COR-L47 (cell line): ENCODE measurements at regions not wholly inside any gene's neighbourhood (a gene's known extent, or its start where the extent isn't known, plus 50 kb on each side); places are given as distances from the start of the nearest gene placed in this dataset.

Experiments used
- DNase-seq: peaks from one replicate; lab custom pipeline; 2025; lab: John Stamatoyannopoulos, UW

DNA sequence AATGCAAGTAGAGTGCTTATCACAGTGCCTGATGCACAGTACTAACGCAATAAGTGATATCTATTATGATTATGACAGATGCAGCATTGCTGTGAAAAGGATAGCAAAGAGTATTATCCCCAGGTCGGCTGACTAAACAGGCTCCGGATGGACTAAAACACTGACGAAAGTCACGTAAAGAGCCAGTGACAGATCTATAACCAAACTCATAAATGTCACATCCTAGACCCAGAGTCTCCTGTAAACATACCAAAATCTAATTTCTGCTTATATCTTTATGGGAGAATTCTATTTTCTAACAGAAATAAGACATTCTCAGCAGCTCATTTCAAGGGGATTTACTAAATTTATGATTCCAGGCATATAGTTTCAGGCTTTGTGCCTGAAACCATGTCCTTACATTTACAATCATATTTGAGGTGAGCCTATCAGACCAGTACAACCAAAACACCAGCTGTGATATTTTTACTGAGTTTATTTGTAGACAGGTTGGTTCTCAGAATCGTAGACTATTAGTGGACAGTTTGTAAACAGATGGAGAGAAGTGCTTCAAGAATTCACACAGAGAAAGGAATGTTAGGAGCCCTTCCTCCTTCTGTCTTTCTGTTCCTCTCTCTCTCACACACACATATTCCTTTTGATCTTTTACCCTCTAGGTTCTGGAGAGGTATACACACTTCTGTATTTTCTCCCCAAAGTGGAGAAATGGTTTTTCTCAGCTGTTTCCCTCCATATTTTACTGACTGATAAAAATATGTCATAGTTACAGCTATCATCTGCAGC lies 52.4 kb upstream of the WDR26 start:
- no peak for DNase-seq

DNA sequence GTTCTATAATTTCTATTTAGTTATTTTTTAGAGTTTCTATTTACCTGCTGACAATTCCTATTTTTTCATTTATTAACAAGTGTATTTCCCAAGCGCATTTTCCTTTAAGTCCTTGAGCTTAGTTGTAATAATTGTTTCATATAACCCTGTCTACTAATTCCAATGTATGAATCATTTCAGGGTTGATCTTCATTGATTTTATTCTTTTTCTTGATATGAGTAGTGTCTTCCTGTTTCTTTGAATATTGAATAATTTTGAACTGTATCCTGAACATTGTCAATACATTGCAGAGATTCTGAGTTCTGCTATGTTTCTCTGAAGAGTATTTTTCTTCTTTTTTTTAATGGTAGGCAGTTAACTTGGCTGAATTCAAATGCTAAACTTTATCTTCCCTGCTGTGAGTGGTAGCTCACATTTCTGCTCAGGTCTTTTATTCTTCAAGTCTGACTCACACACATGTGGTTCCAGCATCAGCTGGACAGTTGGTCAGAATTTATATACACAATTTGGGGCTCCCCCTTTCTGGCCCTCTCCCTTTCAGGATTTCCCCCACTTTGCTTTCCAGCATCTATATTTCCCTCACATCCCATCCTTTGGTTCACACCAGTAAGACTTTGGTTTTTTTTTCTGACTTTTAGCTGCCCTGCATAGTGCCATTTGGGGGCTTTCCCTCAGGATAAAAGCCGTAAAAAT lies 54.4 kb upstream of the WDR26 start:
- no peak for DNase-seq

DNA sequence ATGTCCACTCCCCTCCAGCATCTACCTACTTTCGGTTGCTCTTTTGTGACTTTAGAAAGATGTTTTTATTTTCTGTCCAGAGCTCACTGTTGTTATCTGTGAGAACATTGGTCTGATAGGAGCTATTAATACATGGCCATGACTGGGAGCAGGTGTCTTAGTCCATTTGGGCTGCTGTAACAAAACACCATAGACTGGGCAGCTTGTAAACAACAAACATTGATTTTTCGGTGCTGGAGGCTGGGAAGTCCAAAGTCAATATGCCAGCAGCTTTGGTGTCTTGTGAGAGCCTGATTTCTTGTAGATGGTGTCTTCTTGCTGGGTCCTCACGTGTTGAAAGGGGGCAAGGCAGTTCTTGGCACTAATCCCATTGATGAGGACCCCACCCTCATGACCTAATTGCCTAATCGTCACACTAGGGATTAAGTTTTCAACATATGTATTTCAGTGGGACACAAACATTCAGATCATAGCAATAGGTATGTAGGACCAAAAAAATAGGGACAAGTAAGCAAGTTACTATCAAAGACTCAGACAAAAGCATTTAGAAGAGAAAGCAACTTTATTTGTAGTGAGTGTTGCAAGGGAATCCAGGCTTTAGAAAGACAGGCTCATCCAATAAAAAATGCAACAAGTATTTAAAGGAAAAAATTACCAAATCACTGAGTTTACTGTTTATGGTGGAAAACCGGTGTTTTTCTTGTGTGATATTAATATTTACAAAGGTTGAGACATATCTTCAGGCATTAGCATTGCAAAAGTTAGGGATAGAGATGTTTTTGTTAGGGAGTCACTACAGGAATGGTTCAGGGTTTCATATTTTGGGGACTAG lies 55.2 kb upstream of the WDR26 start:
- DNase-seq, result no peak

DNA sequence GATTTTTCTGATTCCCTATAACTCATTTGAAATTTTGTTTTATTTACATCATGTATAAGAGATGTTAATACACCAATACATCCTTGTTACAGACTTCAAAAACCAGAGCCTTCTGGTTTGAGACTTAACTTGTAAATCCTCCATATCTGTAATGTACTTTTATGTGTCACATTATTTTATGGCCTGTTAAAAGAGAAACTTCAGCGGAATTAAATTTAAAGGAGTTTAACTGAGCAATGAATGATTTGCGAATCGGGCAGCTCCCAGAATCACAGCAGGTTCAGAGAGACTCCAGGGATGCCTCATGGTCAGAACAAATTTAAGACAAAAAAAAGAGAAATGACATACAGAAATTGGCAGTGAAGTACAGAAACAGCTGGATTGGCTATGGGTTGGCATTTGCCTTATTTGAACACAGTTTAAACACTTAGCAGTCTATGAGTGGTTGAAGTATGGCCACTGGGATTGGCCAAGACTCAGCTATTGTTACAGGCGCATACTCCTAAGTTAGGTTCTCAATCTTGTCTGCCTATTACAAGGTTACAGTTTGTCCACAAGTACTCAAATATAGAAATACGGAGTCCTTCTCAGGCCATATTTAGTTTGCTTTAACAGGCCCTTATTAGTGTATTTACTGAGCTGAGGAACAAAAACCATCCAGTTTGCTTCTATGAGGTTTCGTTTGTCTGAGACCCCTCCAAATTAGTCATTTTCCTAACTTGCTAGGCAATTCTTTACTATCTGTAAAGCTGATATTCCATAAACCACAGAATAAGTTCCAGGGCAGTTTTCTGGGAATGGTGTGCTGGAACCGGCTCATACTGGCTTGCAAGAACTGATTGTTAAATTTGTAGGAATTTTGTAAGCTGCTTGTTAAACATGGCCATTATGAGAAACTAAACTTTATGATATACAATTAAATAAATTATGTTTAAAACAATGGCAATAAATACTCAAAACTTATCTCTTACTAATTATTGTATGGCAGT lies 56.2 kb upstream of the WDR26 start:
- no peak for DNase-seq

DNA sequence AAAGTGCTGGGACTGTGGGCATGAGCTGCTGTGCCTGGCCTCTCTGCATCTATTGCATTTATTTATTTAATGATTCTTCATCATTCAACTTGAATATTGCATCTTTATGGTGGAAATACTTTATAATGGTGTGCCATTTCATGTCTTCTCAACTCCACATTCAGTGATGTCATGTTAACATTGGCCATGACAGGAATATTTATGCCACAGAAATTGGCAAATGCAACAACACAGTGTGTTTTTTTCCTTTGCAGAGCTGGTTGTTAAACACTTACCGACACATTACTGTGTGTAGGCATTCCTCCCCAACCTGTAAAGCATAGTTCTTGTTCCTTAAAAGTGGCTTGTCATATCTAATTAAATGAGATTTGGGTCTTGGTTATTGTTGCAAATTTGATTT lies 57.4 kb upstream of the WDR26 start:
- DNase-seq, result no peak

DNA sequence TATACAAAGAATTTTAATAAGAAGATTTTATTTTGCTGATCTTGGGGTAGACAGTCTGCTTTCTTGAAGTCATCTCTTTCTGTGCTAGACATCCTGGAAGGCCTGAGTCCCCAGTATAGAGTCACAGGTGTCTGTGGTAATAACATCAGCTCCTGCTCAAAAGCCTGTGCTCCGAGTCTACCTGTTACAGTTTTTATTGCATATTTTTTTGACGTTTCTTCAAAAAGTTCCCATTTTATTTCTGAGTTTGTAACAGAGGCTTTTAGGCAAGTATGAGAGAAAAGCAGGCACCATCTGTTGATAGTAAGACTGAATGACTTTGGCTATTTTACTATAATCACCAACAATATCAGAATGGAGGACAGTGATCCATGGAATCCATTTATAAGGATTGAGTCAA lies 58.0 kb upstream of the WDR26 start:
- no peak for DNase-seq

DNA sequence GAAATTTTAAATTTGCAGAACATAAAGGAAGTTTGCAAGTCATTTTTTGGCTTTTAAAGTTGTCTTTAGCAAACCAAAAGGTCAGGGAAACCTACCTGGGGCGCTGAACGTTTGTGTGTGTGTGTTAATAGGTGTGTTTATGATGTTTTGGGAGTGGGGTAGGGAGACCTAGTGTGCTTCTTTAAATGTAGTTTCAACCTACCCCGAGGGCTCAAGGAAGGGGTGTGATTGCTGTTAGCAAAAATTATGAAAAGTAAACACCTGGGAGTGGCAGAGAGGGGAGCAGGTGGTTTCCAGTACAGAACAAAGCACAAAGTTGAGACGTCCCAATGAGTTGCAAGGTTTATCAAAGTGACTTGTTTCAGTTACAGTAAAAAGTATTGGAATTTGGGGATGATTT lies 58.7 kb upstream of the WDR26 start:
- DNase-seq, result peak; percentile 41

DNA sequence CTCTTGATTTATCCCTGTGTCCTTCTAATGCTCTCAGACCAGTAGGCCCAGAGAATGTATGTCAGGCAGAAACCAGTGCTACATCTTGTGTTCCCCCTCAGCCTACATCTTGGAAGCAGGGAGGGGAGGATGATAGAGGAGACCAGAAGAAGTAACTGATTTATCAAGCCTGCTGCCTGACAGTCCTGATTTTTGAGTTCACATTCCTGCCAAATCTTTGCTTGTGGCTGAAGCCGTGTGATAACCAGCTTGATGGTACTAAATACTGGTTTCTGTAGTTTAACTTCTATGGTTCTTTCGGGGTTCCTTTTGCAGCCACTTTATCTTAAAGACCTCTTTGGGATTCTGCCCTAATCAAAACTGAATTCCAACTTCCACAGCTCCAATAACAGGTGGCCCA lies 59.7 kb upstream of the WDR26 start:
- no peak for DNase-seq

DNA sequence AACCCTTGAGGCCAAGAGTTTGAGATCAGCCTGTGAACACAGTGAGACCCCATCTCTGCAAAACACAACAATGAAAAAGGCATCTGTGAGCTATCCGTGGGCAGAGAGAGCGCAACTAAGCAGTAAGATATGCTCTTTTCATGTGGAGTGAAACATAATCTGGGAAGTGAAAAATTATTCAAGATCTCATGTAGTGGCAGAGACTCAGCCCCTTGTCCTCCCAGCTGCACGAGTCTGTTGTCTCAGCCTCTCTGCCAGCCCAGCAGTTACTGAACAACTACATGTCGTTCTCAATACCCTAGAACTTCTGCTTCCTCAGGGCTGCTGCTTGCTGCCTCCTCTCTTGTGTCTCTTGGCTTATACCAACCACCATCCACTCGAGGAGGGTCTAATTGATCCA lies 61.3 kb upstream of the WDR26 start:
- DNase-seq, result no peak

DNA sequence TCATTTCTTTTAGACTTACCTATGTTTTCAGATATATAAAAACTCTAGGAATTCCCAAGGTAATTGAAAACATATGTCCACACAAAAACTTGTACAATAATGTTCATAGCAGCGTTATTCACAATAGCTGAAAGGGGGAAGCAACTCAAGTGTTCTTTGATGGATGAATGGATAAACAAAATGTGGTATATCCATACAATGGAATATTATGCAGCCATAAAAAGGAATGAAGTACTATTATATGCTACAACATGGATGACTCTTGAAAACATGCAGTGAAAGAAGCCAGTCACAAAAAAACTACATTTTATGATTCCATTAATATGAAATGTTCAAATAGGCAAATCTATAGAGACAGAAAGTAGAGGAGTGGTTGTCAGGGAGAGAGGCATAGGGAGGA lies 62.2 kb upstream of the WDR26 start:
- no peak for DNase-seq

DNA sequence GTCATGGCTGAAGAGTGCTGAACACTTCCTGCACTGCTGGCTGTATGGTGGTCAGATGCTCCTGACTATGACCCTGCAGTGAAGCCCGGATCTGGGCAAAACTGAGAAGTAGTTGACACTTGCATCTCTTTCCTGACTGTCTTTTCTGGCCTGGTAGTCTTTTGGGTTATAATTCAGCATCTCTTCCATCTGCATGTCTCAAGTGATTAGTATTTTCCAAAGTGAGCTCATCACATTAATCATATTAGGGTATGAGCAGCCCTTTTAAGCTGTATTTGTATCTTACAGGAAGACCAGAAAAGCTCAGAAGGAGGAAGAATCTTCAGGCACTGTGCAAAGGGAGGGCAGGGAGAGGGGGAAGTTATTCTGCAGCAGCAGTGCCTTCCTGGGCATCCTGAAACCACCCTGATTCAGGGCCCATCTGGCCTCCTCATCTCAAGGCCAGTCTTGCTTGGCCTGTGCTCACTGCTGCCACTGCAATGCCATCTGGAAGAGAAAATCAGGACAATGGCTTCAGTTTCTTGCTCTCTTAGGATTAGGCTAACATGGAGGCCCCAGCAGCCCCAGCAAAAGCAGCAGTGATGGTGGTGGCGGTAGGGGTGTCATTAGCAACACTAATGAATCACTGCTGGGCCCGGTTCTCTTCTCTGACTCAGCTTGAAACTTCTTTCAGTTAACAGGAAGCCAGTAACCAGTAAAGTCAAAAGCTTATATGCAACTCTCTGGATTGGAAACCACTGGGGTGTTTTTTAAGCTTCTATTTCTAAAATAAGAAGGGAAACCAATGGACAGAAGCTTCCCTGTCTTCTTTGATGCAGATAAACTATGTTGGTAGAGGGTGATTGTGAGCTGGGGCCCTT lies 63.3 kb upstream of the WDR26 start:
- no peak for DNase-seq

DNA sequence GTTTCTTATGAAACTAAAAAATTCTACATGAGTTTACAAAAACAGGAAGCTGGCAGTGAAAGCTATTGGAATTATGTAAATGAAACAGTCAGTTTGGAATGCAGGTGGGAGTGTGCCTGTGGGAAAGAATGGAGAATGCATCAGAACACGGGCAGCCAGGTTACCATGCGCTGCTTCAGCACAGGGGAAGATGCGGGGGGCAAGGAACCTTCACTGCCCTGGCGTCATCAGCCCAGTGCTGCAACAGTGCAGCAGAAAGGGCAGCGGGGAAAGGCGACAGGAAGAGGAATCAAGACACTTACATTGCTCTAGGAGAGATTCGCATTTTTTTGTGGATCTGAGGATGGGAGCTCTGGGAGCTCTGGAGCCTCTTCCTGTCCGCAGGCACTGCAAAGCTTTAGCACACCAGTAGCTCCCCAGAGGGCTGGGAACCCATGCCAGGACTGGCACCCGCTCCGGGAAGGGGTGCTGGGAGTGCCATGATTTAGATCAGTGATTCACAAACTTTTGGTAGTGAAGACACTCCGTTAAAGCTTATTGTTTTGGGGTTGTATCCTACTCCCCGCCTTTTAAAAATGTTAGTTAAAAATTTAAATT lies 64.1 kb upstream of the WDR26 start:
- DNase-seq, result no peak

DNA sequence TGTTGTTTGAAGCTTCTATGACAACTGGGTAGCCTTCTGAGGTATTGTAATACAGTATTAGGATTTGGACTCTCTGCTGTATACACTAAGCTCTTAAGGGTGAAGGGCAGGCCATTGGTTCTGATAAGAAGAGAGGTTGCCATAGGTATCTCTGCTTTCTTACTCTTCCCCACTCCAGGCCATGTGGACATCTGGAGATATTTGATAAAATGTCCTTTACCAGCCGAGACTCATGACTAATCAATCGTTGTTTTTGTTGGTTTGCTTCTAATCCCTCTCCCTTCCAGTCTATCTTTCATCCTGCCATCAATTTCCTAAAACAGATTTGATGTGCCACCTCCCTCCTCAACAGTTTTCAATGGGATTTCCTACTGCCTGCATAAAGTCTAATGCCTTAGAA lies 64.6 kb upstream of the WDR26 start:
- no peak for DNase-seq

DNA sequence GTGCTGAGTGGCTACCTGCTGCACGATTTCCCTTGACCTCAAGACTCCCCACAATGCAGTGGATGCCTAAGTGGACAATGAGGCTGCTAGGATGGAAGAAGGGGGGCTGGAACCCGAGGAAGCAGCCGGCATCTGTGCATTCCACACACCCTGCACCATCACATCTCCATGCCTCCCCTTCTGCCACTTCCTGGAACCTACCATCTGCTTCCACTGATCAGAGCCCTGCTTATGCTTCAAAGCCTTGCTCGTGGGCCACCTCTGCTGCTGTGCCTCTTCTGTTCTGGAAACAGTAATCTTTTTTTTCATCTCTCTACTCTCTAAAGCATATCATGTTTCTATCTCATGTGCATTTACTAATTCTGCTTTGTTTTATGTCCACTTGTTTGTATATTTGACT lies 66.2 kb upstream of the WDR26 start:
- DNase-seq, result no peak

DNA sequence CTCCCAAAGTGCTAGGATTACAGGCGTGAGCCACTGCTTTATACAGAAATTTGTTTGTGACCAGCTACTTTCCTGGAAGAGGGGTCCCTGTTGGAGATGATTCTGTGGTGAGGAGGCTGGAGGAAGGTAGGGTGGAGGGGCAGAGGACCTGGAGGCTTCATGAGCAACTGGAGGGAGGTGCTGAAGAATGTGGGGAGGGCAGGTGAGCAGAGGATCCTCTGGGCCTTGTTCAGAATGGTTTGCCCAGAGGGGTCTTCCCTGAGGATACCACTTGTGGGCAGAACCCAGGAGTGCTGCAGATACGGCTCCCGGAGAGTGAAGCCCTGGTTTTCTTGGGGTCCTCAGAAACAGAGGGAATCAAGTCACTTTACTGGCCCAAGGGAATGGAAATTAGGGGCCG lies 67.2 kb upstream of the WDR26 start:
- DNase-seq, result no peak

DNA sequence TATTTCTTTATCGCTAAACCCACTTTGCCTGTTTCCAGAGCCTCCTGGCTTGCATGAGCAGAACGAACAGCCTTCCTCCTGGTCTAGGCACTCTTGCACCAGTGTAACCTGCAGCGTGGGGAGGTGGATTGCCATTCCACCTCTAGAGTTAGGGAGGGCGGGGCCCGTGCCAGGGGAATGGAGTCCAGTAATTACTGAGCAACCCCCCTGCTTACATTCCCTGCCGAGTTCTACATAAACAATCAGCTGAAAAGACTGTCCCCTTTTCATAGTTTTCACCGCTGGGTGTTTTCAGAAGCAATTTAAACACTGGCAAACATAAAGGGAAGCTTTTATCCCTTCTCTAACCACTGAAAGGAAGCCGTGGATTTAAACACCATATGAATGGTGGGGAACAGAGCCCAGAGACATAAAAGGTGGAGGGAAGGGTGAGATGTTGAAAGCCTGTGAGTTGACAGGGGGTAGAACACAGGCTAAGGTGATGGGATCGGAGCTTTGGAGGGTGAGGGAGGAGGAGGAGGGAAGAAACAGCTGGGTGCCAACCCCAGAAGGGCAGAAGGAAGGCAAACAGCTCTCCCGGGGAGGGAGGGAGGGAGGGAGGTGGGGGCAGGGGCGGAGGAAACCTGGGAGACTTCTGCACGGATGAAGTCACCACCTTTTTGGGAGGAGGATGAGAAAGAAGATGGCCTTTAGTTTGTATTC lies 68.0 kb upstream of the WDR26 start:
- DNase-seq, result peak; percentile 89

DNA sequence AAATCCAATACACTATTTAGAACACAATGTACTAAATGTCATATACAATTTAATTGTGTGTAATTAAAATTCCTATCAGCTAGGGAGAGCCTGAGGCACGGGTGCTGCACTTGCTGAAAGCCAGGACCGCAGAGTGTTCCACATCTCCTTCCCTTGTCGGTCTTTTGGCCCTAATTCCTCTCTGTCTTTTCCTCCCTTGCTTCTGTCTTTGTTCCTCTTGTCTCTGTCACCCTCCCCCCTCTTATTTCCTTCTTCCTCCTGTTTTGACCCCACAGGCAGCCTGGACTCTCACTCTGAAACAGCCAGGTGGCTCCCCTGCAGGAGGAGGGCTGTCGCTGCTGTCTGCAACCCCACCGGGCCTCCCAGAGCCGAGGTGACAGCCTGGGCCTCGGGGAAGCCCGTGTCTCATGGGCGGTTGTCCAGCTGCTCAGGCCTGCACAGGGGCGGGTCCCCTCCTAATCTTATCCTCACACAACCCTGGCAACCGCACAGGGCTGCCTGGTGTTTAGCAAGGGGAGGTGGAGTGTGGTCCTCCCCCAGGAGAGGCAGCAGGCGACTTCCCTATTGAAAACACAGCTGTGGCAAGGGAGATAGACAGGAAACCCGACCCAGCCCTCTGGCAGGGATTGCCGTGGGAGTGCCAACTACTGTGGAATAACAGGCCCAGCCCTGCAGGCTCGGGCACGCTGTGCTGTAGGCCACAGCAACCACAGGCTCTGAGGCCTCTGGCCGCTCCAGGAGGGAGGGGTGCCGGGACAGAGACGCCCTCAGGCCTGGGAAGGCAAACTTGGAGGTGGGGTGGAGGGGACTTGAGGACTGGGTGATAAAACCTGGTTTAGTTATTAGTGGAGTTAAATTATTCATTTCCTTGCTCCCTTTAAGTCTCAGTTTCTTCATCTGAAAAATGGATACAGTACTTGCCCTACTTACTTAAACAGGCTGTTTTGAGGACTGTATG lies 68.8 kb upstream of the WDR26 start:
- DNase-seq, result peak; percentile 95

DNA sequence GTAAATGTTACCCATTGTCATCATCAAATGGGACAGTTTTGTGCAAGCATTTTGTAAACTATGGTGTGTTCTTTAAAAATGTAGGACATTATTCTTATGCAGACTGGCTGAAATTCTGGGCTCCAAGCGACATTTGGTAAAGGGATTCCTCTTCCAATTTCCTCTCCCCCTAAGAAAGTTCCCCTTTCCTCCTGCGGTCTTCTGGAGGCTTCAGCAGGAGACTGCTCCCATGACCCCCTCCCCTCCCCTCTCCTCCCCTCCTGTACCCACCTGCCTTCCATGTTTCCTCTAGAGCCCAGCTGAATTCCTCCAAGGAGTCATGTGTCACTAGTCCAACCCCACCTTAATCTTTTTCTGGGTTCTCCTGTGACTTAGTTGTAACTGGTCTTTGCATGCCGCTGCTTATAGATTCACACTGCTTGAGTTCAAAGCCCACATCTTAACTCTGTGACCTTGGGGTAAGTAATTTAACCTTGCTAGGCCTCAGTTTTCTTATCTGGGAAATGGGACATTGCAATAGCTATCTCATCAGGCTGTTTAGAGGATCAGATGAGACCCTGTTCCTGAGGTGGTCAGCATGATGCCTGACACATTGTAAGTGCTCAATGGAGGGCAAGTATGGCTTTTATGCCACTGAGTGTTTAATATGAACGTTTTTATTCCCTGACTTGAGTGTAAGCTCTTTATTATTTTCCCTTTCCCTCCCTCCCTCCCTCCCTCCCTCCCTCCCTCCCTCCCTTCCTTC lies 69.9 kb upstream of the WDR26 start:
- DNase-seq, result no peak
